Neural cell (in vitro differentiated cells): ENCODE measurements at regions not wholly inside any gene's neighbourhood (a gene's known extent, or its start where the extent isn't known, plus 50 kb on each side); places are given as distances from the start of the nearest gene placed in this dataset.

ENCODE experiments used
- H2AFZ ChIP-seq: fragments of 200-600, 300-800 bp; sonication (generic), shearing (Covaris generic); 2 replicates; pipeline ENCODE4 v1.6.0; 2014; ENCODE audit warnings: low read depth, mild to moderate bottlenecking, antibody characterized with exemption, low read length, moderate library complexity
- H3F3A ChIP-seq: fragments of 200-600 bp; shearing (Covaris generic); 2 replicates; pipeline ENCODE4 v1.6.1; 2016; ENCODE audit warnings: mild to moderate bottlenecking, moderate library complexity, mixed read lengths, antibody characterized with exemption, low read length; ENCODE audit not compliant: insufficient read depth, poor library complexity, severe bottlenecking
- H3K27ac ChIP-seq: fragments of 200-600, 300-800 bp; sonication (generic), shearing (Covaris generic); 2 replicates; pipeline ENCODE4 v1.5.1; 2014; ENCODE audit warnings: mild to moderate bottlenecking, low read length, moderate library complexity
- H3K27me3 ChIP-seq: fragments of 300-800, 200-600 bp; sonication (generic), shearing (Covaris generic); 2 replicates; pipeline ENCODE4 v1.6.0; 2014; ENCODE audit warnings: mild to moderate bottlenecking, low read depth, low read length, moderate library complexity; ENCODE audit not compliant: insufficient read depth
- H3K36me3 ChIP-seq: fragments of 300-800, 200-600 bp; sonication (generic), shearing (Covaris generic); 2 replicates; pipeline ENCODE4 v1.5.1; 2014; ENCODE audit warnings: mild to moderate bottlenecking, antibody characterized with exemption, low read length, moderate library complexity; ENCODE audit not compliant: insufficient read depth
- H3K4me2 ChIP-seq: fragments of 300-800, 200-600 bp; sonication (generic), shearing (Covaris generic); 2 replicates; pipeline ENCODE4 v1.6.0; 2014; ENCODE audit warnings: mild to moderate bottlenecking, low read length
- H3K4me3 ChIP-seq: fragments of 300-800, 200-600 bp; sonication (generic), shearing (Covaris generic); 2 replicates; pipeline ENCODE4 v1.5.1; 2014; ENCODE audit warnings: mild to moderate bottlenecking, low read length, moderate library complexity
- H3K79me2 ChIP-seq: fragments of 200-600 bp; shearing (Covaris generic); replicated peaks from 2 replicates; pipeline ENCODE4 v1.6.0; 2014; ENCODE audit warnings: mild to moderate bottlenecking, low read length, moderate library complexity; ENCODE audit not compliant: insufficient read depth
- H3K9ac ChIP-seq: fragments of 300-800, 200-600 bp; sonication (generic), shearing (Covaris generic); 2 replicates; pipeline ENCODE4 v1.6.1; 2016; ENCODE audit warnings: mild to moderate bottlenecking, low read length, mixed read lengths
- H3K9me2 ChIP-seq: fragments of 200-600 bp; shearing (Covaris generic); 2 replicates; pipeline ENCODE4 v1.6.1; 2016; ENCODE audit warnings: mild to moderate bottlenecking, low read length, mixed read lengths; ENCODE audit not compliant: insufficient read depth
- H3K9me3 ChIP-seq: fragments of 200-600, 300-800 bp; sonication (generic), shearing (Covaris generic); 2 replicates; pipeline ENCODE4 v1.6.1; 2016; ENCODE audit warnings: mild to moderate bottlenecking, mixed run types, low read length, moderate library complexity, mixed read lengths
- H4K20me1 ChIP-seq: fragments of 200-600 bp; shearing (Covaris generic); 2 replicates; pipeline ENCODE4 v1.6.1; 2016; ENCODE audit warnings: mild to moderate bottlenecking, mixed run types; ENCODE audit not compliant: insufficient read depth
- CTCF ChIP-seq: fragments of 450-650 bp; IDR thresholded peaks from 2 replicates; pipeline ENCODE4 v1.5.1; 2014; ENCODE audit warnings: antibody characterized with exemption, mild to moderate bottlenecking, moderate library complexity; ENCODE audit not compliant: poor library complexity, severe bottlenecking
- EP300 ChIP-seq: fragments of 450-650 bp; conservative IDR thresholded peaks from 2 replicates; pipeline ENCODE4 v1.6.1; 2014; ENCODE audit warnings: antibody characterized with exemption, mild to moderate bottlenecking, moderate library complexity; ENCODE audit not compliant: poor library complexity, severe bottlenecking
- EZH2 ChIP-seq: fragments of 200-600, 300-800 bp; shearing (Covaris generic), sonication (generic); IDR thresholded peaks from 2 replicates; pipeline ENCODE4 v1.6.1; 2014; ENCODE audit warnings: antibody characterized with exemption, low read length, borderline replicate concordance, mild to moderate bottlenecking; ENCODE audit not compliant: insufficient read depth, poor library complexity, severe bottlenecking
- MXI1 ChIP-seq: fragments of 450-650 bp; conservative IDR thresholded peaks from 2 replicates; pipeline ENCODE4 v1.6.1; 2014; ENCODE audit warnings: antibody characterized with exemption, mild to moderate bottlenecking; ENCODE audit not compliant: poor library complexity, severe bottlenecking
- POLR2AphosphoS5 ChIP-seq: IDR thresholded peaks from 2 replicates; pipeline ENCODE4 v1.6.1; 2012
- RAD21 ChIP-seq: fragments of 450-650 bp; conservative IDR thresholded peaks from 2 replicates; pipeline ENCODE4 v1.6.1; 2014; ENCODE audit warnings: antibody characterized with exemption, mild to moderate bottlenecking, moderate library complexity
- REST ChIP-seq: IDR thresholded peaks from 2 replicates; pipeline ENCODE4 v1.6.1; 2012; ENCODE audit warnings: borderline replicate concordance
- SMC3 ChIP-seq: fragments of 450-650 bp; conservative IDR thresholded peaks from 2 replicates; pipeline ENCODE4 v1.6.1; 2014; ENCODE audit warnings: antibody characterized with exemption, mild to moderate bottlenecking, moderate library complexity; ENCODE audit not compliant: poor library complexity
- TAF1 ChIP-seq: IDR thresholded peaks from 2 replicates; pipeline ENCODE4 v1.6.1; 2012; ENCODE audit warnings: low read depth

GRCh38 chr18:45151645-45152044 lies 463.6 kb upstream of the SLC14A2 start:
- Histone ChIP-seq H3K79me2 (no peaks in the 10 kb centered on the region), H3K27ac (no peak overlapping the region), H3K4me2 (no peak overlapping the region), H3F3A (no peaks in the 10 kb centered on the region), H3K36me3 (no peaks in the 10 kb centered on the region), H2AFZ (no peak overlapping the region), H3K9me2 (no peaks in the 10 kb centered on the region), H3K9me3 (no peaks in the 10 kb centered on the region), H3K27me3 (no peaks in the 10 kb centered on the region), H3K4me3 (no peak overlapping the region), H4K20me1 (no peaks in the 10 kb centered on the region), H3K9ac (no peak overlapping the region)
- no peak for TF ChIP-seq SMC3
- TF ChIP-seq RAD21 = no peak

GRCh38 chr18:45155526-45155925 lies 459.8 kb upstream of the SLC14A2 start:
- H3F3A ChIP-seq = no peaks in the 10 kb centered on the region
- H3K9me2 ChIP-seq = no peaks in the 10 kb centered on the region
- H3K4me3 ChIP-seq = no peak overlapping the region
- no peaks in the 10 kb centered on the region for H3K9me3 ChIP-seq
- H3K9ac ChIP-seq = no peak overlapping the region
- no peaks in the 10 kb centered on the region for H3K79me2 ChIP-seq
- no peak overlapping the region for H3K4me2 ChIP-seq
- TF ChIP-seq POLR2AphosphoS5 (no peak), MXI1 (no peak), CTCF (no peak), REST (no peak), EP300 (no peak), TAF1 (no peak), RAD21 (no peak), EZH2 (no peak), SMC3 (no peak)
- H3K27me3 ChIP-seq = no peaks in the 10 kb centered on the region
- no peak overlapping the region for H2AFZ ChIP-seq
- no peak overlapping the region for H3K27ac ChIP-seq
- no peaks in the 10 kb centered on the region for H4K20me1 ChIP-seq
- no peaks in the 10 kb centered on the region for H3K36me3 ChIP-seq

GRCh38 chr18:45156946-45157345 lies 458.3 kb upstream of the SLC14A2 start:
- no peak overlapping the region for H2AFZ ChIP-seq

More at GRCh38 chr18:45156946-45157345, 458.3 kb upstream of the SLC14A2 start:
- TF ChIP-seq EP300 = no peak
- no peak for TF ChIP-seq MXI1
- no peak for TF ChIP-seq TAF1
- TF ChIP-seq RAD21 = no peak
- TF ChIP-seq EZH2 = no peak
- TF ChIP-seq SMC3 = no peak
- TF ChIP-seq POLR2AphosphoS5 = no peak
- TF ChIP-seq CTCF = no peak
- TF ChIP-seq REST = no peak
- Histone ChIP-seq H3K9me2 (no peaks in the 10 kb centered on the region), H3K79me2 (no peaks in the 10 kb centered on the region), H3K27me3 (no peaks in the 10 kb centered on the region), H3K9ac (no peak overlapping the region), H3K9me3 (no peaks in the 10 kb centered on the region), H3K27ac (no peak overlapping the region), H3K4me3 (no peak overlapping the region), H3K36me3 (no peaks in the 10 kb centered on the region), H3K4me2 (no peak overlapping the region), H3F3A (no peaks in the 10 kb centered on the region), H4K20me1 (no peaks in the 10 kb centered on the region)
